HUDEP-2 (cell line): ENCODE measurements at regions not wholly inside any gene's neighbourhood (a gene's known extent, or its start where the extent isn't known, plus 50 kb on each side); places are given as distances from the start of the nearest gene placed in this dataset.
"Not testable (repeated sequence)": the region's sequence is repeated elsewhere in the genome, so short reads cannot be mapped to it uniquely, and the experiment has no call there.

Experiments
- DNase-seq, 76 experiments: peaks; one replicate each; lab custom pipeline; 2025; ENCODE audit not compliant: unreplicated experiment in 76 of 76; lab: John Stamatoyannopoulos, UW

DNA sequence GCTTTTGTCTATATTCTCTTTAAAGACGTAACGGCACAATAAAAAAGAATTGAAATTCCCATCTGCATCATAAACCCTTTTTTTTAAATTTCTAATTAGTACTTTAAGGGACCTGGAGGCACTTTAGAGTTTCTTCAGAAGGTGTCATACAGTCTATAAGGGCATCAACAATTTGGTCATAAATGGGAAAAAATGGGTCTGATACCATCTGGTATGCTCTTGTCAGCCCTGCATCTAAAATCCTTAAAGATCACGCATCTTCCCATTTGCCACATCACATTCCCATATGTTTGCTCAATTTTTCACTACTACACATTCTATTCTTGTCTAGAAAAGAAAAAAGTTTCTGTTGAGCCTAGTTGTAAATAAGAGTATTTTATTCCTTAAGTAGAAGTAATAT lies 53.8 kb downstream of the COX7C start:
- DNase-seq: no peak

GRCh38 chr5:86674069-86674468 lies 56.3 kb downstream of the COX7C start:
- no peak for DNase-seq

GRCh38 chr5:86675311-86675710 lies 57.6 kb downstream of the COX7C start:
- DNase-seq: no peak

GRCh38 chr5:86679529-86679928 lies 61.8 kb downstream of the COX7C start:
- DNase-seq: peak in 53 of 76 experiments; percentile 0 to 71 (median 38)

DNA sequence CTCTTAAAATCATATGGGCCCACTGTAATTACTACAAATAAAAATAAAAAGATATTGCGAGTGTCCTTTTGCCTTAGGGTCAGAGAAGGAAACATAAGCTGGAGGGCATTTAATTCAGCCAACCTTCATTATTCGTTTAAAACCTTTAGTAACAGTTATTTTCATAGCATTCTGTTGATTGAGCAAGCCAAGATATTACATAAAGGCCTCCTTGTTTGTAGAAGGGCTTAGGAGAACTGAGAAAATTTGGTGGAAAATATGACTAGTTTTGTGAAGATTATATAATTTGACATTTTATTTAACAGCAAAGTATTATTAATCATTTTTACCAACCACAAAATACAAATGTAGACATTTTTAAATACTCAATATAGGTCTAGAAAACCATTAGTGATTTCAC lies 62.2 kb downstream of the COX7C start:
- no peak for DNase-seq

DNA sequence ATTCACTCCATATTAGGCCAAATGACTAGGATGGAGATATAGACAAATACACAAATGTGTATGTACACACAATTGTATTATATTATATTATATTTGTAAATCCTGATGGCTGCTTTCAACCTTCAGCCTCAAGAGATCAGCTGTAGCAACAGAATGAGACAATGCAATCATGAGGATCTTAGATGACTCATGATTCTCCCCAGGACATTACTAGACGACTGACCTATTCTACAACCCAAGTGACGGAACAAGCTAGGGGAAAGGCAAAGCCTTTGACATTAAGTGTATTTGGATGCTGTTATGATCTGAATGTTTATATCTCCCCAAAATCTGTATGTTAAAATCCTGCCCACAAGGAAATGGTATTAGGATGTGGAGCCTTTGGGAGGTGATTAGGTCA lies 66.5 kb downstream of the COX7C start:
- no peak for DNase-seq

DNA sequence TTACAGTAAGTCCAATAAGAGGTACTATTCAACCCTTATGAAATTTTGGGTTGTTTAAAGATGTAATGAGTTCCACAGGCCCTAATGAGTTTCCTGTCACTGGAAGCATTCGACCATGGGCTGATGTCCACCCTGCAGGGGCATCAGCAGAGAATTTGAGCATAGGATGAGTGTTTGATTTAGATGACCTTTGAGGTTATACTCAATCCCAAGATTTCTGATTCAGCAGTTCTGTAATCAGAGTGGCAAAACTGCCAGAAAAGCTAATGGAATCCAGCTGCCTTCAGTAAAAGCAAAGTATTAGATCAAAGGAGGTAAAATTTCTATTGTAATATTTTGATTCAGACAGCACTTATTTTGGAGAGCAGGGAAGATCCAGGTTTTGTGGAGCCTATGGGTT lies 68.3 kb downstream of the COX7C start:
- no peak for DNase-seq

- DNase-seq: no peak
Observed at GRCh38 chr5:86688406-86688805, 70.7 kb downstream of the COX7C start.

DNA sequence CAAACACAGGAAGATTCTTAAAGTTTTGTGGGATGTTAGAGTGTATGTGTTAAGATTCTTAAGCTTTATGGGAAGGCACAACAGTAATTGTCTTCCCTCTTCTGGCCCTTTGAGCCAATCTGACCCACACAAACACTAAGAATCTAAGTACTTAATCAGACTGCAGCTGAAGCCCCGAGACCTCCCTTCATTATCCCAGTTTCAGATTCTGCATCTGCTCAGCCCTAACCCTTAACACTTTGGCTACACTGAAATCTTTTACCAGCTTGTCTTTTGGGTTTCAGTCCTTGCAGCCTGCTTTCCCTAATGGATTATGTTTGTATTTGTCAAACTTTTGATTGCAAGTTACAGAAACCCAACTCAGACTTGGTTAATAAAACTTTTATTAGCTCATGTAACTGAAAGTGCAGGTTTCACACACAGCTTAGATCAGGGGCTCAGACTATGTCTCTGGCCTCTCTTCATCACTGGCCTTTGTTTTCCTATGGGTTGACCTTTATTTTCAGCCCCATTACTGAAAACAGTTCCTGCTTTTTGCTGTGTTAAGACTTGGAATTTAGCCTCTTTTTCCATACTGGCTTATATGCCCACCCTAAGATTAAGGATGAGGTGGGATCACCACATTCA lies 71.5 kb downstream of the COX7C start:
- DNase-seq: no peak

DNA sequence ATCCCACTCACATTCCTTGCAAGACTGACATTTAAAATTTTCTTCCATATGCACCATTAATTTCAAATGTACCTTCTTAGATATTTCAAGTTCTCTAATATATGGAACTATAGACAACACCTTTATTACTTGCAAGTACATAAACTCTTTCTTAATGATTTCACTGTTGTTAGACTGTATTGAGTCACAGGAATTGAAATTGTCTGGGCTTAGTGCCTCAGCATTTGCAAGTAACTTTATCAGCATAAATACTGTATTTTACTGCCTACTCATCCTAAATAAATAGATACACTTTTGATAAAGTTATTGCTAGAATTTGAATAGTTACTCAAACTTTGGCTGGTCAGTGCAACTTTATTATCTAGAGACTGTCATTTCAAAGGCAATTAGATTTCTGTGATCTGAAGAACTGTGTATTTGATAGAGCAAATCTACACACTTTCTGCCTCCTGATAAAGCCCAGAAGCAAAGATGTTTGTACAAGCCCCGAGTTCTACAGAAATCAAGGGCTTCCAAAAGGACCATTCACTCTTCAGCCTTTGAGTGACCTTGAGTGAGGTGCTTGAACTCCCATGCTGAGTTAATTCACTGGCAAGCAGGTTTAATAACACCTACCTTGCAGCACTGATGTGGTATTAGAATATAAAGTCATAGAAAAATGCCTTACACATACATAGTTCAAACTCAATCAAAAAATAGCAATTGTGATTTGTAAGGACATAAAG lies 91.6 kb downstream of the COX7C start:
- no peak for DNase-seq

- DNase-seq: no peak
Observed at GRCh38 chr5:86716121-86716520, 98.4 kb downstream of the COX7C start.

- not testable (repeated sequence) for DNase-seq
Observed at GRCh38 chr5:86731319-86732117, 113.8 kb downstream of the COX7C start.

DNA sequence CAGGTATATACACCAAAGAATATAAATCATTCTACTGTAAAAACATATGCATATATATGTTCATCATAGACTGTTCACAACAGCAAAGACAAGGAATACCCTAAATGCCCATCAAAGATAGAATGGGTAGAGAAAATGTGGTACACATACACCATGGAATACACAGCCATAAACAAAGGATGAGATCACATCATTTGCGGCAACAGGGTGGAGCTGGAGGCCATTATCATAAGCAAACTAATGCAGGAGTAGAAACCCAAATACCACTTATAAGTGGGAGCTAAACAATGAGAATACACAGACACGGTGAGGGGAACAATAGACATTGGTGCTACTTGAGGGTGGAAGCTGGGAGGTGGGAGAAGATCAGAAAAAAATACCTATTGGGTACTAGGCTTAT lies 117.6 kb downstream of the COX7C start:
- no peak for DNase-seq

DNA sequence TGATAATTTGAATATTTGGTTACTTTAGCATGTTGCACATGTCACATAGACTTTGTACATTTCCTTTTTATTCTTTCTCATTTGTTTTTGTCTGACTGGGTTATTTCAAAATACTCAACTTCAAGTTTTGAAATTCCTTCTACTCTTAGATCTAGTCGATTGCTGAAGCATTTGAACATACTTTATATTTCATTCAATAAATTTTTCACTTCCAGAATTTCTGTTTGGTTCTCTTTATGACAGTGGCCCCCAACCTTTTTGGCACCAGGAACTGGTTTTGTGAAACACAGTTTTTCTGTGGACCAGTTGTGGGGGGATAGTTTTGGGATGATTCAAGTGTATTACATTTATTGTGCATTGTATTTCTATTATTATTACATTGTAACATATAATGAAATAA lies 119.8 kb downstream of the COX7C start:
- no peak for DNase-seq

GRCh38 chr5:86748538-86749105 lies 130.9 kb downstream of the COX7C start:
- no peak for DNase-seq

- DNase-seq: no peak
Observed at GRCh38 chr5:86749841-86750240, 132.1 kb downstream of the COX7C start.

GRCh38 chr5:86756839-86757238 lies 139.1 kb downstream of the COX7C start:
- no peak for DNase-seq

DNA sequence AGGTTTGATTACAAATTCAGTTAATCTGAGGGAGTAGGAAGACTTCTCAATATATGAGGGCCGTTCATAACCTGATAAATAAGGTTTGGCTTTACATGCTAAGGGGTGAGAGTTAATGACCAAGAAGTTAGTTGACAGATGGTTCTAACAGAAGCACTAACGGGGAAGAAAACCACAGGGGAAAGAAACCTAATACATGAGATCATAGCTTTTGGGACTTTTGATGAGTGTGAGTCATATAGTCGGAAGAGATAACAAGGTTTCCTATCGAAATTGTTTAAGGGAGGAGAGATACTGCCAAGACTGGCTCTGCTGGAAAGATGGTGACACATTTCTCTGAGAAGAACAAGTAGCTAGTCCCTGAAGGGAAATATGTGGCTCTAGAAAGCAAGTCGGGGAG lies 140.1 kb downstream of the COX7C start:
- peak in 10 of 76 experiments; percentile 1 to 58 (median 24) for DNase-seq

- no peak for DNase-seq
Observed at GRCh38 chr5:86760661-86761060, 142.9 kb downstream of the COX7C start.

DNA sequence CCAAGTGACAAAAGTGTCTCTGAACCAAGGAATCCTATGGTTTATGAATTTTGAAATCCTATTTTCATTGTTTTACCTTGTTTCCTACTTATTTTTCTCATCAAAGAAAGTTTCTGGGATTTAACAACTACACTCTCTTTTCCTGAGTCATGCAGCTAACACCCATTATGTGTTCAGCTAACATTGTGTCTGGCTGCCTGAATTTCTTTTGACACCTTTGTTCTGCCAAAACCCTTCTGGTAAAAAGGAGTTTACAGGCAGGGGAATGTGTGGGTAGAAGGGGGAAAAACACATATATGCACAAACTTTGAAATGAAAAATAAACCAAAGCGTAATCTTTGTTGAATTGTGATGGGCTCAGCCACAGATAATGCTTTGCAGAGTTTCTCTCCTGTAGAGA lies 146.2 kb downstream of the COX7C start:
- no peak for DNase-seq

DNA sequence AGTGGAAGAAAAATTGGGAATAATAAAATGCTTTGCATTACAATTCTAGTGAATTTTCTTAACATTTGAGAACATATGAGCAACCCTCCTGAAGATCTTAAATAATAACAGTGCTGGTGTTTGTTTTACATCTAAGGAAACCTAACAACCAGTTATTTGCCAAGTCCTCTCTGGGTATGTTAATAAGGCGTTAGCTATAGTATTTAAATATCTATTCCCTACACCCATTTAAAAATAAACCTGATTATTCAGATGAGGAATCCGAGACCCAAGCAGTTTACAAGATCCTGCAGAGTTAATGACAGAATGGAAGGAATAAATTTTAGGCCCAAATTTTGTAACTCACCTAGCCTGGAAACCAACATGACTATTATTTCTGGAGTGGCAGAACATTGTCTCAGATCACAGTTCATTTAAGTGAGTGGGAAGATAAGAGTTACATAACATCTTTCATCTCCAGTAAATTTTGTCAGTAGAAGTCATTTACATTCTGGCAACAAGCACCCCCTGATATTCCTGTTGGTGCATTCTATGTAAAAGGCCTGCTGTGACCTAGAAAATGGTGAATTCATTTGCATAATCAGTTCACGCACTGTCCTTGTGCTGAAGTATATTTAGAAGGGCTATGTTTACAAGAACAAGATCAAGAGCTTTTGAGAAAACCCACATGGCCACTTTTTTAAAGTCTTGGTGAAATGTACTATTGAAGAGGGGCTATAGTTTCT lies 148.2 kb downstream of the COX7C start:
- DNase-seq: no peak
